ENCODE measurements at regions not wholly inside any gene's neighbourhood (a gene's known extent, or its start where the extent isn't known, plus 50 kb on each side); places are given as distances from the start of the nearest gene placed in this dataset.
A peak's percentile ranks its signal among the peaks of the same experiment; 100 is the strongest.

DNA sequence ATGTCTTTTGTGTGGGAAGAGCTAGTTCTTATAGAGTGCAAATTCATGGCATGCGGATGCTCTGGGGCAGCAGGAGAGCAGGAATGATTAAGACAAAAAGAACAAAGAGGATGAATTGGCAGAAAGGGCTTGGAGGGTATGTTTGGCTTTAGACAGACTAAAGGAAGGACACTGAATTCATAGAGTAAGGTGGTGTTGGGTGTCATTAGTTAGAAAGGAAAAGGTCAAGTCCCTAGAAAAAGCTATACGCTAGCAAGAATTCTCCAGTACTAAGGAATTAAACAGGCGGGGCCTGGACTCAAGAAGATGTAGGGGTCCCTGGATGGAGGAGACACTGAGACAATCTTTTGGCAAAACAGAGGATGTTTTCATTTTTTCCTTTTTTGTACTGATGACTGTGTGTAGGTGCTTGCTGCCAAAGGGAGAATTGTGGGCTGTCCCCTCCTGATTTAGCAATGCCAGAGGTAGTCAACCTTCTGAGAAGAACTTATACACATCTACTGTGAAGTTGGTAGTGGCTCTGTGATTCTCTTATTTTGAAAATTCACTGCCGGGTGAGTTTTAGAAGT is 391.0 kb downstream of the SPRY1 start:
- H3K36me3 ChIP-seq = no peaks in the 10 kb centered on the region
- intact Hi-C loops (cut with DNase I) = no loop called here
- DNase-seq = no peak
- peak overlapping the region; percentile 67 for H3K27ac ChIP-seq
- peaks cover 8% of the 10 kb centered on the region for H3K4me1 ChIP-seq
- ATAC-seq = no peak
- no peak overlapping the region for H3K4me3 ChIP-seq
- TF ChIP-seq, protein P1, sequence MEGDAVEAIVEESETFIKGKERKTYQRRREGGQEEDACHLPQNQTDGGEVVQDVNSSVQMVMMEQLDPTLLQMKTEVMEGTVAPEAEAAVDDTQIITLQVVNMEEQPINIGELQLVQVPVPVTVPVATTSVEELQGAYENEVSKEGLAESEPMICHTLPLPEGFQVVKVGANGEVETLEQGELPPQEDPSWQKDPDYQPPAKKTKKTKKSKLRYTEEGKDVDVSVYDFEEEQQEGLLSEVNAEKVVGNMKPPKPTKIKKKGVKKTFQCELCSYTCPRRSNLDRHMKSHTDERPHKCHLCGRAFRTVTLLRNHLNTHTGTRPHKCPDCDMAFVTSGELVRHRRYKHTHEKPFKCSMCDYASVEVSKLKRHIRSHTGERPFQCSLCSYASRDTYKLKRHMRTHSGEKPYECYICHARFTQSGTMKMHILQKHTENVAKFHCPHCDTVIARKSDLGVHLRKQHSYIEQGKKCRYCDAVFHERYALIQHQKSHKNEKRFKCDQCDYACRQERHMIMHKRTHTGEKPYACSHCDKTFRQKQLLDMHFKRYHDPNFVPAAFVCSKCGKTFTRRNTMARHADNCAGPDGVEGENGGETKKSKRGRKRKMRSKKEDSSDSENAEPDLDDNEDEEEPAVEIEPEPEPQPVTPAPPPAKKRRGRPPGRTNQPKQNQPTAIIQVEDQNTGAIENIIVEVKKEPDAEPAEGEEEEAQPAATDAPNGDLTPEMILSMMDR (IDR thresholded peaks at IDR 0.05) = no peak
- no peaks in the 10 kb centered on the region for H3K9me3 ChIP-seq
- H3K27me3 ChIP-seq = no peaks in the 10 kb centered on the region

DNA sequence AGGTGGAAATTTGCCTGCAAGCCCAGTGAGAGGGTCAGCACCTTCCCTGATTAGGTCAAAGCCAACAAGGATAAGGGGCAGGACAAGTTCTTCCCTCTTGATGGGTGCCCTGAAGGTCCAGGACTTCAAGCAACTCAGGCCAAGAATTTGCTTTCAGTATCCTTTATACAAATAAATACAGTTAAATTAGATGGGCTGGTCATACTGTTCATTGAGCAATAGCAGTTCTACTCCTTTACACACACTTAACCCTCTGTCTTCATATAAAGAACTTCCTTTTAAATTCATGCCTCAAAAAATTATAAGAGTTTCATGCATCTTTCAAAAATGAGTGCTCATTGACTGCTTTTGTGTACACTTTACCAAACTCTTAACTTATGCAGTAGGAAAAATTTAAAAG is 392.0 kb downstream of the SPRY1 start:
- H3K27ac ChIP-seq = peak overlapping the region; percentile 67
- no peak overlapping the region for H3K4me3 ChIP-seq
- H3K9me3 ChIP-seq = no peaks in the 10 kb centered on the region
- TF ChIP-seq, protein P1 (IDR thresholded peaks at IDR 0.05) = no peak
- DNase-seq = no peak
- intact Hi-C loops (cut with DNase I) = no loop called here
- H3K4me1 ChIP-seq = peaks cover 8% of the 10 kb centered on the region
- no peak for ATAC-seq
- no peaks in the 10 kb centered on the region for H3K27me3 ChIP-seq
- H3K36me3 ChIP-seq = no peaks in the 10 kb centered on the region

DNA sequence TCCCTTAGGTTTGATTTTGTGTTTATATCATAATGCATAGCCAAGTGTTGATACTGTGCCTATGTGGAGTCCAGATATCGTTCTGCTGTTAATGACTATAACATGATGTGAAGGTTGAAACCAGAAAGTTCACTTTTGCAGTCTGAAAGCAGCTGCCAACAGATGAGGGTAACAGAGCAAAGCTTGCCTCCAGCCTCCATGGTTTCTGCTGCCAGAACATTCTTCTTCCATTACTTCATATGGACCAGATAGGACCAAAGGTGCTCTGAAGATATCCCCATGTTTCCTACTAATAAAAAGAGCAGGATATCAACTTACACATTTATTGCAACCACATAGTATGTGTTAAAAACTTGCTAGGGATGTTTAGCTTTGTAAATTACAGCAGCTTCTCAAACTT is 394.1 kb downstream of the SPRY1 start:
- DNase-seq (no peak), ATAC-seq (no peak)
- TF ChIP-seq, protein P1 (IDR thresholded peaks at IDR 0.05) = no peak
- intact Hi-C loops (cut with DNase I) = no loop called here
- Histone ChIP-seq H3K27ac (no peak overlapping the region), H3K4me3 (no peak overlapping the region), H3K9me3 (no peaks in the 10 kb centered on the region), H3K36me3 (no peaks in the 10 kb centered on the region), H3K4me1 (peaks cover 8% of the 10 kb centered on the region), H3K27me3 (no peaks in the 10 kb centered on the region)

DNA sequence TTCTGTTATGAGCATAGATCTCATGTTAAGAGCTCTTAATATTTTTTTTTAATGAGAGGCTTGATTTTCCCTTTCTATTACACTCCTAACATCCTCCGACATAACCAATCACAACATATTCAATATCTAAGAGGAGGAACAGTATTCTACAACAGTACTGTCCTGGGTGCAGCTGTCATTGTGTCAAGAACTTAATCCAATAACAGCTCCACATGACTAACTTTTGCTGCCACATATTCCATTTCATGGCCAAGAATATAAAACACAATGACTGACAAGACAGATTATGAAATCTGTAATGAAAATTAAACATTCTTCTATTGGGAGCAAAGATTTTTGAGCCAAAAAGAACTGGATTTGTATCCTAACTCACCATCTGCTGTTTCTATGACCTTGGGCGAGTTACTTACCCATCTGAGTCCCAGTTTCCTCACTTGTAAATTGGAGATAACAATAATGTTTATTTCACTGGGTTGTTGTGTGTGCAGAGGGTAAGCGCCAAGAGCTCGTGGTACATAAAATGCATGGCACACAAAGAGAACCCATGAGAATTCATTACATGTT is 405.6 kb downstream of the SPRY1 start:
- Histone ChIP-seq H3K27me3 (no peaks in the 10 kb centered on the region), H3K36me3 (no peaks in the 10 kb centered on the region), H3K9me3 (peaks cover under 1% of the 10 kb centered on the region), H3K4me3 (no peak overlapping the region), H3K27ac (no peak overlapping the region), H3K4me1 (no peaks in the 10 kb centered on the region)
- ATAC-seq (no peak), DNase-seq (no peak)
- intact Hi-C loops (cut with DNase I) = no loop called here
- TF ChIP-seq, protein P1 (IDR thresholded peaks at IDR 0.05) = no peak

DNA sequence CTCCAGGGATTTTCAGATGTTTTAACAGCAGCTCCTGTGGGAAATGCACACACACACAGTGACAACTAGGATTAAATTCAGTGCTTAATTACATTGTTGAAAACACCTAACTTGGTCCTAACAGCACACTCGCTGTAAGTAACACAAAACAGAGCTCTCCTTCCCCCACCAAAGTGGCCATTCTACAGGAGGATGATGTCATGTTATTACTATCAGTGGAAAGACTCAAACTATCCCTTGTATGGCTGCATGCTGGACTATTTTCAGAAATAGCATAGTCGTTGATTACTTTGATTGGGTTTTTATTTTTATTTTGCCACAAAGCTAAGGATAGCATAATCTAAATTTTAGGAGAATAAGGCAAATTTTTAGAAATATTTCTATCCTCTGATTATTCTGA is 406.3 kb downstream of the SPRY1 start:
- H3K27ac ChIP-seq = no peak overlapping the region

More for the DNA sequence above, 406.3 kb downstream of the SPRY1 start:
- no peaks in the 10 kb centered on the region for H3K36me3 ChIP-seq
- no peaks in the 10 kb centered on the region for H3K4me1 ChIP-seq
- TF ChIP-seq, protein P1 (IDR thresholded peaks at IDR 0.05) = no peak
- ATAC-seq = no peak
- H3K9me3 ChIP-seq = no peaks in the 10 kb centered on the region
- intact Hi-C loops (cut with DNase I) = no loop called here
- H3K27me3 ChIP-seq = no peaks in the 10 kb centered on the region
- DNase-seq = no peak
- no peak overlapping the region for H3K4me3 ChIP-seq
